WTC11 (cell line): ENCODE measurements at regions not wholly inside any gene's neighbourhood (a gene's known extent, or its start where the extent isn't known, plus 50 kb on each side); places are given as distances from the start of the nearest gene placed in this dataset.
A peak's percentile ranks its signal among the peaks of the same experiment; 100 is the strongest.

Experiments
- CDX4 ChIP-seq: fragments of 250-450 bp; sonication (Bioruptor Pico); IDR thresholded peaks from 2 replicates; pipeline ENCODE4 v1.9.0; 2021; ENCODE audit warnings: moderate library complexity, mild to moderate bottlenecking, inconsistent platforms, borderline replicate concordance
- ESRRA ChIP-seq: sonication (generic); formaldehyde crosslinking; IDR thresholded peaks from 2 replicates; pipeline ENCODE4 v1.8.1; 2022; ENCODE audit warnings: mild to moderate bottlenecking, missing genetic modification reagents, borderline replicate concordance
- FOXK1 ChIP-seq: sonication (generic); formaldehyde crosslinking; IDR thresholded peaks from 2 replicates; pipeline ENCODE4 v1.8.0; 2022; ENCODE audit warnings: mild to moderate bottlenecking, moderate library complexity, missing genetic modification reagents
- GABPB1 ChIP-seq: sonication (generic); formaldehyde crosslinking; IDR thresholded peaks from 2 replicates; pipeline ENCODE4 v1.8.1; 2023; ENCODE audit warnings: mild to moderate bottlenecking, missing genetic modification reagents
- HMGA2 ChIP-seq: fragments of 250-450 bp; sonication (Bioruptor Pico); IDR thresholded peaks from 2 replicates; pipeline ENCODE4 v1.4.0; 2021; ENCODE audit warnings: mild to moderate bottlenecking, moderate library complexity
- IRF1 ChIP-seq: sonication (generic); formaldehyde crosslinking; IDR thresholded peaks from 2 replicates; pipeline ENCODE4 v1.8.0; 2023; ENCODE audit warnings: missing genetic modification reagents
- JAZF1 ChIP-seq: fragments of 250-450 bp; sonication (Bioruptor Pico); IDR thresholded peaks from 2 replicates; pipeline ENCODE4 v1.9.0; 2021; ENCODE audit warnings: moderate library complexity, mild to moderate bottlenecking, inconsistent platforms
- NR2C2 ChIP-seq: sonication (generic); formaldehyde crosslinking; IDR thresholded peaks from 2 replicates; pipeline ENCODE4 v1.8.0; 2022; ENCODE audit warnings: mild to moderate bottlenecking, missing genetic modification reagents
- RELA ChIP-seq: sonication (generic); formaldehyde crosslinking; IDR thresholded peaks from 2 replicates; pipeline ENCODE4 v1.8.1; 2022; ENCODE audit warnings: missing genetic modification reagents, mild to moderate bottlenecking, borderline replicate concordance
- RORB ChIP-seq: fragments of 250-450 bp; sonication (Bioruptor Pico); IDR thresholded peaks from 2 replicates; pipeline ENCODE4 v1.9.0; 2021; ENCODE audit warnings: mild to moderate bottlenecking
- SP1 ChIP-seq: sonication (generic); formaldehyde crosslinking; conservative IDR thresholded peaks from 2 replicates; pipeline ENCODE4 v1.8.1; 2022; ENCODE audit warnings: missing genetic modification reagents
- TCF7 ChIP-seq: sonication (generic); formaldehyde crosslinking; IDR thresholded peaks from 2 replicates; pipeline ENCODE4 v1.8.0; 2022; ENCODE audit warnings: mild to moderate bottlenecking, low read depth, missing genetic modification reagents, moderate library complexity
- TEAD1 ChIP-seq: sonication (generic); formaldehyde crosslinking; IDR thresholded peaks from 2 replicates; pipeline ENCODE4 v1.8.0; 2022; ENCODE audit warnings: mild to moderate bottlenecking, missing genetic modification reagents
- TP53 ChIP-seq: sonication (generic); formaldehyde crosslinking; IDR thresholded peaks from 2 replicates; pipeline ENCODE4 v1.8.1; 2023; ENCODE audit warnings: mild to moderate bottlenecking, missing genetic modification reagents
- USF2 ChIP-seq: sonication (generic); formaldehyde crosslinking; IDR thresholded peaks from 2 replicates; pipeline ENCODE4 v1.8.1; 2023; ENCODE audit warnings: mild to moderate bottlenecking, missing genetic modification reagents, moderate library complexity
- ZNF121 ChIP-seq: sonication (generic); formaldehyde crosslinking; IDR thresholded peaks from 2 replicates; pipeline ENCODE4 v1.8.0; 2023; ENCODE audit warnings: missing genetic modification reagents
- ZNF219 ChIP-seq: sonication (generic); formaldehyde crosslinking; IDR thresholded peaks from 2 replicates; pipeline ENCODE4 v1.8.0; 2023; ENCODE audit warnings: missing genetic modification reagents, mild to moderate bottlenecking, borderline replicate concordance
- ZNF263 ChIP-seq: sonication (generic); formaldehyde crosslinking; IDR thresholded peaks from 2 replicates; pipeline ENCODE4 v1.8.1; 2022; ENCODE audit warnings: low read depth, mild to moderate bottlenecking, moderate library complexity, missing genetic modification reagents
- ZNF317 ChIP-seq: sonication (generic); formaldehyde crosslinking; IDR thresholded peaks from 2 replicates; pipeline ENCODE4 v1.8.1; 2023; ENCODE audit warnings: low read depth, mild to moderate bottlenecking, moderate library complexity, missing genetic modification reagents, borderline replicate concordance
- ZNF416 ChIP-seq: fragments of 250-450 bp; sonication (Bioruptor Pico); IDR thresholded peaks from 2 replicates; pipeline ENCODE4 v1.9.0; 2021; ENCODE audit warnings: mild to moderate bottlenecking, inconsistent platforms
- ZNF425 ChIP-seq: fragments of 250-450 bp; sonication (Bioruptor Pico); conservative IDR thresholded peaks from 2 replicates; pipeline ENCODE4 v1.9.0; 2021; ENCODE audit warnings: mild to moderate bottlenecking
- ZNF671 ChIP-seq: fragments of 250-450 bp; sonication (Bioruptor Pico); IDR thresholded peaks from 2 replicates; pipeline ENCODE4 v1.8.0; 2021; ENCODE audit warnings: mild to moderate bottlenecking
- TF ChIP-seq, protein P1 (sequence below): fragments of 250-450 bp; sonication (Bioruptor Pico); IDR thresholded peaks from 2 replicates; pipeline ENCODE4 v1.9.0; 2021; ENCODE audit warnings: mild to moderate bottlenecking
- TF ChIP-seq, protein P2 (sequence below): sonication (generic); formaldehyde crosslinking; IDR thresholded peaks from 2 replicates; pipeline ENCODE4 v1.8.0; 2022; ENCODE audit warnings: missing genetic modification reagents
- TF ChIP-seq, protein P3 (sequence below): fragments of 250-450 bp; sonication (Bioruptor Pico); IDR thresholded peaks from 2 replicates; pipeline ENCODE4 v1.9.0; 2021; ENCODE audit warnings: mild to moderate bottlenecking

GRCh38 chr6:26252077-26252472 is 112.9 kb upstream of the BTN3A2 start (continued):
- TF ChIP-seq RORB (no peak), ZNF263 (CRISPR knock-in tag) (no peak), HMGA2 (no peak), GABPB1 (no peak), RELA (no peak), ZNF416 (CRISPR knock-in tag) (peak; percentile 65; the same call in 1 of the 2 replicates), TCF7 (CRISPR knock-in tag) (no peak), ZNF671 (CRISPR knock-in tag) (peak; percentile 78; the same call in 1 of the 2 replicates), CDX4 (no peak), ZNF425 (CRISPR knock-in tag) (peak; percentile 67), ZNF121 (CRISPR knock-in tag) (no peak), ZNF317 (CRISPR knock-in tag) (no peak), ESRRA (CRISPR knock-in tag) (no peak), USF2 (no peak), FOXK1 (CRISPR knock-in tag) (no peak), TP53 (CRISPR knock-in tag) (no peak), TEAD1 (no peak), NR2C2 (CRISPR knock-in tag) (no peak), ZNF219 (CRISPR knock-in tag) (no peak), SP1 (CRISPR knock-in tag) (no peak), IRF1 (CRISPR knock-in tag) (no peak), JAZF1 (CRISPR knock-in tag) (no peak)
- TF ChIP-seq, protein P1, sequence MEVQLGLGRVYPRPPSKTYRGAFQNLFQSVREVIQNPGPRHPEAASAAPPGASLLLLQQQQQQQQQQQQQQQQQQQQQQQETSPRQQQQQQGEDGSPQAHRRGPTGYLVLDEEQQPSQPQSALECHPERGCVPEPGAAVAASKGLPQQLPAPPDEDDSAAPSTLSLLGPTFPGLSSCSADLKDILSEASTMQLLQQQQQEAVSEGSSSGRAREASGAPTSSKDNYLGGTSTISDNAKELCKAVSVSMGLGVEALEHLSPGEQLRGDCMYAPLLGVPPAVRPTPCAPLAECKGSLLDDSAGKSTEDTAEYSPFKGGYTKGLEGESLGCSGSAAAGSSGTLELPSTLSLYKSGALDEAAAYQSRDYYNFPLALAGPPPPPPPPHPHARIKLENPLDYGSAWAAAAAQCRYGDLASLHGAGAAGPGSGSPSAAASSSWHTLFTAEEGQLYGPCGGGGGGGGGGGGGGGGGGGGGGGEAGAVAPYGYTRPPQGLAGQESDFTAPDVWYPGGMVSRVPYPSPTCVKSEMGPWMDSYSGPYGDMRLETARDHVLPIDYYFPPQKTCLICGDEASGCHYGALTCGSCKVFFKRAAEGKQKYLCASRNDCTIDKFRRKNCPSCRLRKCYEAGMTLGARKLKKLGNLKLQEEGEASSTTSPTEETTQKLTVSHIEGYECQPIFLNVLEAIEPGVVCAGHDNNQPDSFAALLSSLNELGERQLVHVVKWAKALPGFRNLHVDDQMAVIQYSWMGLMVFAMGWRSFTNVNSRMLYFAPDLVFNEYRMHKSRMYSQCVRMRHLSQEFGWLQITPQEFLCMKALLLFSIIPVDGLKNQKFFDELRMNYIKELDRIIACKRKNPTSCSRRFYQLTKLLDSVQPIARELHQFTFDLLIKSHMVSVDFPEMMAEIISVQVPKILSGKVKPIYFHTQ: peak; percentile 90
- TF ChIP-seq, protein P2, sequence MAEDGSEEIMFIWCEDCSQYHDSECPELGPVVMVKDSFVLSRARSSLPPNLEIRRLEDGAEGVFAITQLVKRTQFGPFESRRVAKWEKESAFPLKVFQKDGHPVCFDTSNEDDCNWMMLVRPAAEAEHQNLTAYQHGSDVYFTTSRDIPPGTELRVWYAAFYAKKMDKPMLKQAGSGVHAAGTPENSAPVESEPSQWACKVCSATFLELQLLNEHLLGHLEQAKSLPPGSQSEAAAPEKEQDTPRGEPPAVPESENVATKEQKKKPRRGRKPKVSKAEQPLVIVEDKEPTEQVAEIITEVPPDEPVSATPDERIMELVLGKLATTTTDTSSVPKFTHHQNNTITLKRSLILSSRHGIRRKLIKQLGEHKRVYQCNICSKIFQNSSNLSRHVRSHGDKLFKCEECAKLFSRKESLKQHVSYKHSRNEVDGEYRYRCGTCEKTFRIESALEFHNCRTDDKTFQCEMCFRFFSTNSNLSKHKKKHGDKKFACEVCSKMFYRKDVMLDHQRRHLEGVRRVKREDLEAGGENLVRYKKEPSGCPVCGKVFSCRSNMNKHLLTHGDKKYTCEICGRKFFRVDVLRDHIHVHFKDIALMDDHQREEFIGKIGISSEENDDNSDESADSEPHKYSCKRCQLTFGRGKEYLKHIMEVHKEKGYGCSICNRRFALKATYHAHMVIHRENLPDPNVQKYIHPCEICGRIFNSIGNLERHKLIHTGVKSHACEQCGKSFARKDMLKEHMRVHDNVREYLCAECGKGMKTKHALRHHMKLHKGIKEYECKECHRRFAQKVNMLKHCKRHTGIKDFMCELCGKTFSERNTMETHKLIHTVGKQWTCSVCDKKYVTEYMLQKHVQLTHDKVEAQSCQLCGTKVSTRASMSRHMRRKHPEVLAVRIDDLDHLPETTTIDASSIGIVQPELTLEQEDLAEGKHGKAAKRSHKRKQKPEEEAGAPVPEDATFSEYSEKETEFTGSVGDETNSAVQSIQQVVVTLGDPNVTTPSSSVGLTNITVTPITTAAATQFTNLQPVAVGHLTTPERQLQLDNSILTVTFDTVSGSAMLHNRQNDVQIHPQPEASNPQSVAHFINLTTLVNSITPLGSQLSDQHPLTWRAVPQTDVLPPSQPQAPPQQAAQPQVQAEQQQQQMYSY: no peak
- TF ChIP-seq, protein P3, sequence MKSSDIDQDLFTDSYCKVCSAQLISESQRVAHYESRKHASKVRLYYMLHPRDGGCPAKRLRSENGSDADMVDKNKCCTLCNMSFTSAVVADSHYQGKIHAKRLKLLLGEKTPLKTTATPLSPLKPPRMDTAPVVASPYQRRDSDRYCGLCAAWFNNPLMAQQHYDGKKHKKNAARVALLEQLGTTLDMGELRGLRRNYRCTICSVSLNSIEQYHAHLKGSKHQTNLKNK (CRISPR knock-in tag): no peak
